SJCRH30 (cell line): ENCODE measurements at regions not wholly inside any gene's neighbourhood (a gene's known extent, or its start where the extent isn't known, plus 50 kb on each side); places are given as distances from the start of the nearest gene placed in this dataset.

ENCODE experiments used
- DNase-seq, 2 experiments: peaks; one replicate each; pipeline ENCODE4 v3.0.0-alpha.2; 2015 to 2020
- H3K27ac ChIP-seq: fragments of 250-450 bp; sonication (Bioruptor Pico); 2 replicates; pipeline ENCODE4 v1.5.1; 2020; ENCODE audit warnings: mild to moderate bottlenecking, moderate library complexity
- H3K27me3 ChIP-seq: fragments of 250-450 bp; sonication (Bioruptor Pico); 2 replicates; pipeline ENCODE4 v1.5.1; 2020; ENCODE audit warnings: mild to moderate bottlenecking, moderate library complexity
- H3K36me3 ChIP-seq: fragments of 250-450 bp; sonication (Bioruptor Pico); 2 replicates; pipeline ENCODE4 v1.5.1; 2020; ENCODE audit warnings: mild to moderate bottlenecking, moderate library complexity
- H3K4me1 ChIP-seq: fragments of 250-450 bp; sonication (Bioruptor Pico); 2 replicates; pipeline ENCODE4 v1.5.1; 2020; ENCODE audit warnings: mild to moderate bottlenecking, moderate library complexity
- H3K4me3 ChIP-seq: fragments of 250-450 bp; sonication (Bioruptor Pico); 2 replicates; pipeline ENCODE4 v1.5.1; 2020; ENCODE audit warnings: mild to moderate bottlenecking, moderate library complexity
- H3K9me3 ChIP-seq: fragments of 250-450 bp; sonication (Bioruptor Pico); replicated peaks from 2 replicates; pipeline ENCODE4 v1.5.1; 2020; ENCODE audit warnings: mild to moderate bottlenecking, moderate library complexity

GRCh38 chr4:11542952-11543351 is 114.3 kb upstream of the HS3ST1 start:
- DNase-seq = no peak
- H3K36me3 ChIP-seq = no peaks in the 10 kb centered on the region
- no peaks in the 10 kb centered on the region for H3K27me3 ChIP-seq
- no peaks in the 10 kb centered on the region for H3K4me1 ChIP-seq
- H3K9me3 ChIP-seq = no peaks in the 10 kb centered on the region
- H3K27ac ChIP-seq = no peak overlapping the region
- H3K4me3 ChIP-seq = no peak overlapping the region

DNA sequence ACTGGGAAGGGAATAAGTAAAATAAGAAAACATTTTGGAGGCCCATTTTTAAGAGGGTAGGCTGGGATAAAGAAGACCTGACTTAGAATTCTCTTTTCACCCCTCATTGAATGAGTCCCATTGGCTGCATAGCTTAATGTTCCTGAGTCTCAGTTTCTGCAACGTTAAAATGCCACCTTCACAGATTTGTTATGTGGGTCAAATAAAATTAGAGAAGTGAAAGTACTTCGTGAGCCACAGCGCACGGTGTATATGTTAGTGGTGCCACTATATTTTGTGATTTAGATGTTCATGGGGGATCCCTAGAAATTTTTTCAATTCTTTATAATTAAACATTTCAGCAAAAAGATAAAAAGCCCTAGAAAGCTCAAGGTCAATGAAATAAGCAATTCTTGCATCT is 109.2 kb upstream of the HS3ST1 start:
- no peaks in the 10 kb centered on the region for H3K4me1 ChIP-seq
- no peaks in the 10 kb centered on the region for H3K36me3 ChIP-seq
- H3K27me3 ChIP-seq = peaks cover 3% of the 10 kb centered on the region; the same call in 1 of the 2 replicates
- H3K4me3 ChIP-seq = no peak overlapping the region
- no peak for DNase-seq
- H3K27ac ChIP-seq = no peak overlapping the region
- H3K9me3 ChIP-seq = no peaks in the 10 kb centered on the region

DNA sequence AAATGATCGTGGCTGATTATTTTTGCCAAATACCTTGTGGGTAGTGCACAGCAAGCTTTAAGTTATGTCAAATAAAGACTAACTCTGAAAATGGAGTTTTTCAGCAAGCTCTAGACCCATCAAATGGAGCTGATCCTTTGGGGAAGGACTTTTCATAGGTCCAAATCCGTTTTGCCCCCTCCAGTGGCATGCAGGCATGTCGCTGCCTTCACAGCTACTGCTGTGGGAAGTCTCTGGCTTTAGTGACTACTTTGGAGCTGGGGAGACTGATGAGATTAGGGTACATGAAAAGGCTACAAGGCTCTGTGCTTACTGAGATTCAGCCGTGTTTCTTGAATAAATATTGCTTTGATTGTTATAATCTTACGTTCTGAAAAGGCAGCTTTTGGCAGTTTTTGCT is 106.6 kb upstream of the HS3ST1 start:
- Histone ChIP-seq H3K9me3 (no peaks in the 10 kb centered on the region), H3K4me1 (no peaks in the 10 kb centered on the region), H3K27me3 (peaks cover 3% of the 10 kb centered on the region; the same call in 1 of the 2 replicates), H3K36me3 (no peaks in the 10 kb centered on the region), H3K4me3 (no peak overlapping the region), H3K27ac (no peak overlapping the region)
- no peak for DNase-seq

- Histone ChIP-seq H3K36me3 (no peaks in the 10 kb centered on the region), H3K27ac (no peak overlapping the region), H3K9me3 (no peaks in the 10 kb centered on the region), H3K4me1 (no peaks in the 10 kb centered on the region), H3K4me3 (no peak overlapping the region), H3K27me3 (peaks cover 3% of the 10 kb centered on the region; the same call in 1 of the 2 replicates)
- DNase-seq = no peak
Observed at GRCh38 chr4:11534623-11535302, 106.1 kb upstream of the HS3ST1 start.

DNA sequence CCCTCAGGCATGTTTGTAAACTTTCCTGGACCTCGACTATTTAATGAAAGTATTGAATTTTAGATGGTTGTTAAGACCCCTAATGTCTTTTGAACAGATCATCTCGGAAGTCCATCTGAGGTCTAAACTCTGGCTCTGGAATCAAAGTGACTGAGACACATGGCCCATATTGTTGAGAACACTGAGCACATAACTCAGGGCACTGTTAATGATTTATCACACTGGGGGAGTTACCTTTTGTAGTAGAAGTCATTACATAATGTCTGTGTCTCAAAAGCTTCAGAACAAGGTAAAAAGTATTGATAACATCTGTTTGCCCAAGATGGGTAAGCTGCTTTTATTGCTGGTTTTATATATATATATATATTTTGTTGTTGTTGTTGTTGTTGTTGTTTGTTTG is 103.4 kb upstream of the HS3ST1 start:
- Histone ChIP-seq H3K27me3 (peaks cover 3% of the 10 kb centered on the region; the same call in 1 of the 2 replicates), H3K36me3 (no peaks in the 10 kb centered on the region), H3K27ac (no peak overlapping the region), H3K4me1 (no peaks in the 10 kb centered on the region), H3K9me3 (no peaks in the 10 kb centered on the region), H3K4me3 (no peak overlapping the region)
- no peak for DNase-seq

GRCh38 chr4:11529625-11530201 is 101.0 kb upstream of the HS3ST1 start:
- Histone ChIP-seq H3K36me3 (no peaks in the 10 kb centered on the region), H3K9me3 (no peaks in the 10 kb centered on the region), H3K27ac (no peak overlapping the region), H3K4me3 (no peak overlapping the region), H3K4me1 (no peaks in the 10 kb centered on the region), H3K27me3 (peaks cover 3% of the 10 kb centered on the region; the same call in 1 of the 2 replicates)
- no peak for DNase-seq

DNA sequence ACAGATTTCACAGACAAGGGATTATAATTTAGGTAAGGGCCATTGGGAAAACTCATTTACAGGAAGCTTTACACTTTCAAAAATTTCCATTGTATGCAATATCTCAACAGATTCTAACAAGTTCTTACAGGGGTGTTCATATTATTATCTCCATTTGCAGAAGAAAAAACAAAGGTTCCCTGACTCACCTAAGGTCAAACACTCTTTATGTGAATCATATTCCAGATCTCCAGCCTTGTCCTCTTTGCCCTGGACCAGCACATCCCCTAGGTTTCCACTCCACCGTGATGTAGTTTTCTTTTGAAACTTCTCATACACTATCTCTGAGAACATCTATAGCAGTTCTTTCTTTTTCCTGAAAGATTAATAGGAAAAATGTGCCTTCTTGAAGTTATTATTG is 96.4 kb upstream of the HS3ST1 start:
- no peaks in the 10 kb centered on the region for H3K9me3 ChIP-seq
- no peak for DNase-seq
- H3K4me3 ChIP-seq = no peak overlapping the region
- no peaks in the 10 kb centered on the region for H3K4me1 ChIP-seq
- H3K36me3 ChIP-seq = no peaks in the 10 kb centered on the region
- H3K27me3 ChIP-seq = no peaks in the 10 kb centered on the region
- no peak overlapping the region for H3K27ac ChIP-seq

DNA sequence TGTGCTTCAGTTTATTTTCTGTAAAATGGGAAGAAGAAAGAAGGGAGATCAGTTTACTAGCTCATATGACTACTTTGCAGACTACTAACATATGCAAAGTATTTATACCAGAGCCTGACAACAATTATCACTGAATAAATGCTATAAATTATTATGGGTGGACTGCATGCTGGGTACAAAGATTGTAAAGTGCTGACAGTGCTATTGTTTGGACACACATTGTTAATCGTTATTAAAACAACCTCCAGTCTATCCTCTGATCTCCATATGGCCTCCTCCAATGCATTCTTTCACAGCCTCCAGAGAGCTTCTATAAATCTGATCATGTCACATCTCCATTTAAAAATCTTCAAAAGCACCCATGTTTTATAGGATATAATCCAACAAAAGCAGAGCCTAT is 90.1 kb upstream of the HS3ST1 start:
- Histone ChIP-seq H3K4me3 (no peak overlapping the region), H3K36me3 (no peaks in the 10 kb centered on the region), H3K4me1 (no peaks in the 10 kb centered on the region), H3K27ac (no peak overlapping the region), H3K9me3 (no peaks in the 10 kb centered on the region), H3K27me3 (0 out of 2 replicates have a peak, but pooled peaks cover 4% of the 10 kb centered on the region)
- no peak for DNase-seq

GRCh38 chr4:11514779-11515419 is 86.2 kb upstream of the HS3ST1 start:
- no peaks in the 10 kb centered on the region for H3K36me3 ChIP-seq
- H3K9me3 ChIP-seq = no peaks in the 10 kb centered on the region
- H3K4me3 ChIP-seq = no peak overlapping the region
- H3K4me1 ChIP-seq = no peaks in the 10 kb centered on the region
- no peak overlapping the region for H3K27ac ChIP-seq
- H3K27me3 ChIP-seq = 0 out of 2 replicates have a peak, but pooled peaks cover 4% of the 10 kb centered on the region
- DNase-seq = no peak

GRCh38 chr4:11514003-11514402 is 85.3 kb upstream of the HS3ST1 start:
- no peaks in the 10 kb centered on the region for H3K9me3 ChIP-seq
- H3K36me3 ChIP-seq = no peaks in the 10 kb centered on the region
- no peaks in the 10 kb centered on the region for H3K4me1 ChIP-seq
- H3K4me3 ChIP-seq = no peak overlapping the region
- no peak for DNase-seq
- no peak overlapping the region for H3K27ac ChIP-seq
- 0 out of 2 replicates have a peak, but pooled peaks cover 4% of the 10 kb centered on the region for H3K27me3 ChIP-seq

- H3K9me3 ChIP-seq = no peaks in the 10 kb centered on the region
- H3K27me3 ChIP-seq = 0 out of 2 replicates have a peak, but pooled peaks cover 4% of the 10 kb centered on the region
- peak in 1 of 2 experiments; percentile 14 for DNase-seq
- no peaks in the 10 kb centered on the region for H3K36me3 ChIP-seq
- H3K4me1 ChIP-seq = no peaks in the 10 kb centered on the region
- H3K27ac ChIP-seq = no peak overlapping the region
- no peak overlapping the region for H3K4me3 ChIP-seq
Observed at GRCh38 chr4:11512871-11513270, 84.2 kb upstream of the HS3ST1 start.

DNA sequence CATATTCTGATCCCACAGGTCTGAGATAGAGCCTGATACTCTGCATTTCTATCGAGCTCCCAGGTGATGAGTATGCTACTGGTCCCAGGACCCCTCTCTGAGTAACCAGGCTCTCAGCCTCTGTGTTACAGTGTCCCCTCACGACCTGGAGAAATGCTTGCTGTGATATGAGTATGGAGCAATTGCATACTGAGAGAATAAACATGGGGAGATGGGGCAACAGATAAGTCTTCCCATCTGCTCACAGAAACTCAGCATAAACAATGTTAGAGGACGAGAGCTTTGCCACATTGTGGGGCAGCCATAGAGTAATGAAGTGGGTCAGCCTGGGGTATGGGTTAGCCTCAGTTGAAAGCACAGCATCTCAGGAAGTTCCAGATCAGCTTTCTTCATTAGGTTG is 82.6 kb upstream of the HS3ST1 start:
- DNase-seq = no peak
- no peak overlapping the region for H3K4me3 ChIP-seq
- H3K9me3 ChIP-seq = no peaks in the 10 kb centered on the region
- no peaks in the 10 kb centered on the region for H3K36me3 ChIP-seq
- no peaks in the 10 kb centered on the region for H3K4me1 ChIP-seq
- H3K27me3 ChIP-seq = 0 out of 2 replicates have a peak, but pooled peaks cover 4% of the 10 kb centered on the region
- no peak overlapping the region for H3K27ac ChIP-seq

- Histone ChIP-seq H3K27me3 (no peaks in the 10 kb centered on the region), H3K27ac (no peak overlapping the region), H3K4me3 (no peak overlapping the region), H3K36me3 (no peaks in the 10 kb centered on the region), H3K9me3 (no peaks in the 10 kb centered on the region), H3K4me1 (no peaks in the 10 kb centered on the region)
- DNase-seq = no peak
Observed at GRCh38 chr4:11507920-11508319, 79.2 kb upstream of the HS3ST1 start.

- Histone ChIP-seq H3K4me3 (no peak overlapping the region), H3K27ac (no peak overlapping the region), H3K9me3 (no peaks in the 10 kb centered on the region), H3K27me3 (no peaks in the 10 kb centered on the region), H3K36me3 (no peaks in the 10 kb centered on the region), H3K4me1 (no peaks in the 10 kb centered on the region)
- DNase-seq = no peak
Observed at GRCh38 chr4:11506194-11506593, 77.5 kb upstream of the HS3ST1 start.

GRCh38 chr4:11505221-11505971 is 76.7 kb upstream of the HS3ST1 start:
- H3K9me3 ChIP-seq = no peaks in the 10 kb centered on the region
- H3K27ac ChIP-seq = no peak overlapping the region
- H3K4me3 ChIP-seq = no peak overlapping the region
- no peaks in the 10 kb centered on the region for H3K4me1 ChIP-seq
- H3K36me3 ChIP-seq = no peaks in the 10 kb centered on the region
- H3K27me3 ChIP-seq = no peaks in the 10 kb centered on the region
- DNase-seq = no peak
